ENCODE measurements at regions not wholly inside any gene's neighbourhood (a gene's known extent, or its start where the extent isn't known, plus 50 kb on each side); places are given as distances from the start of the nearest gene placed in this dataset.

DNA sequence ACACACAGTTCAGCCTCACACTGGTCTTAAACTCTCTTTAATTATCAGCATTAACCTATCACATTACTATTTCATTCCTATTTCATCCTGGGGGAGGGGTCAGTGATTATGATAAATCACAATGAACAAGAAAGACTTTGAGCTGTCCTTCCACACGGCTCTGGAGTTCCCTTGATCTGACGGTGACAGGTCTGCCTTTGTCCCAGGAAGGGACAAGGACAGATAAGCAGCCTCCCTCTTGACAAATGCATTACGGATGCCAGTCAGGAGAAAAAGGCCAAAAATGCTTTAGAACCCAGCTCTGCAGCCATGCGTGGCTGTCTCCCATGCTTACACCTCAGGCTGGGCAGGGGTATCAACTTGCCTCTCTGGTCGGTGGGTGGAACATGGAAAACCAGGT, 281.7 kb downstream of the BCL11A start:
- DNase-seq, result no peak
- Mint-ChIP-seq H3K4me3 (no peak overlapping the region), H3K36me3 (no peaks in the 10 kb centered on the region), H3K27me3 (peaks cover under 1% of the 10 kb centered on the region), H3K4me1 (ENCODE audit: low read depth) (no peaks in the 10 kb centered on the region), H3K9me3 (peaks cover 3% of the 10 kb centered on the region), H3K27ac (no peak overlapping the region)
- intact Hi-C loops (cut with micrococcal nuclease), result no loop called here
- ChIA-PET CTCF (no interaction called here), POLR2A (no interaction called here)

DNA sequence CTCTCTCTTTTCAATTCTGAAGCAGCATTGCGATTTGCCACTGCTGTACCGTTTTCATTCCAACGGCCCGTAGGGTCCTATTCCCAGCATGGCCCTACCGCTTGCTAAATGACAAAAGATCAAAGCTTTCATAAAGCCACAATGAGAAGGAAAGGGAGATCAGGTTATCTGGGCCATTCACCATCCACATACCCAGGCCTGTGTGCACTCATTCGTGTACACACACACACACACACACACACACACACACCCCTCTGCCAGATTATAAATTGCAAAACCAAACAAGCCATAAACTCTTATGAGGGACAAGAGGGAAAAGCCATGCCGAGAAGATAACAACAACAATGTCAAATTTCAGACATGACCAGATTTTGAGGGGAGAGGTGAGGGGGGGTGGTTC, 282.3 kb downstream of the BCL11A start:
- CTCF ChIA-PET, result no interaction called here
- Mint-ChIP-seq H3K27me3 (peaks cover 1% of the 10 kb centered on the region), H3K9me3 (peaks cover 3% of the 10 kb centered on the region), H3K4me1 (ENCODE audit: low read depth) (no peaks in the 10 kb centered on the region), H3K36me3 (no peaks in the 10 kb centered on the region), H3K27ac (no peak overlapping the region), H3K4me3 (no peak overlapping the region)
- intact Hi-C loops (cut with micrococcal nuclease), result no loop called here
- no peak for DNase-seq
- POLR2A ChIA-PET, result no interaction called here

DNA sequence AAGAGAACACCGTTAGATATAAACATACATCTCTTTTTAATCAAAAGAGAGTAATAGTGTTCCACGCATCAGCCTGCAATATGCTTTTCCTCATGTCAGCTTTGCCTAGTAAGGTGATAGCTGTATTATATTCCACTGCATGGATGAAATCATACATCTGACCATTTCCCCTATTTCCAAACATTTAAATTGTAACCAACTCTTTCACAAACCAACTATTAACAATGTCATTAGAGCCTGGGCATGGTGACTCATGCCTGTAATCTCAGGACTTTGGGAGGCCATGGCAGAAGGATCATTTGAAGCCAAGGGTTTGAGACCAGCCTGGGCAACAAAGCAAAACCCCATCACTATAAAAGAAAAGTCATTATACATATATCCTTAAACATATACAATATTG, 284.8 kb downstream of the BCL11A start:
- intact Hi-C loops (cut with micrococcal nuclease), result no loop called here
- Mint-ChIP-seq H3K4me3 (no peak overlapping the region), H3K27me3 (peaks cover 1% of the 10 kb centered on the region), H3K9me3 (no peaks in the 10 kb centered on the region), H3K36me3 (no peaks in the 10 kb centered on the region), H3K27ac (no peak overlapping the region), H3K4me1 (ENCODE audit: low read depth) (no peaks in the 10 kb centered on the region)
- no peak for DNase-seq
- ChIA-PET POLR2A (no interaction called here), CTCF (no interaction called here)

DNA sequence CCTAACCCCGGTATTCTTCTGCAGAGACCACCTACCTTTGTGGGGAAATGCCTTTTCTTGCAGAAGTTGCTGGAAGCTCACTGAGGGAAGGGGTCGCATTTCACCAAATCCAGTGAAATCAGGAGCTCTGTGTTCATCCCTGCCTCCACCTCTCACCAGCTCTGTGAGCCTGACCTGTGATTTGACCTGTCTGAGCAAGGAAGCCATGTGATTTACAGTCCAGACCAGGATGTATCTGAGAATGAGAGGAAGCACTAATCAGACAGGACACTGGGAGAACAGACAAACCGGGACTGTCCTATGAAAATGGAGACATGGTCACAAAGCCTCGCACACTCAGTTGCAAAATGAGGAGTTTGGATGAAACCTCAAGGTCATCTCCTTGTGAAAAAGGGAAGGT, 285.4 kb downstream of the BCL11A start:
- Mint-ChIP-seq H3K4me1 (ENCODE audit: low read depth) (no peaks in the 10 kb centered on the region), H3K36me3 (no peaks in the 10 kb centered on the region), H3K4me3 (no peak overlapping the region), H3K27ac (no peak overlapping the region), H3K27me3 (peaks cover 1% of the 10 kb centered on the region), H3K9me3 (no peaks in the 10 kb centered on the region)
- POLR2A ChIA-PET, result no interaction called here
- intact Hi-C loops (cut with micrococcal nuclease), result no loop called here
- CTCF ChIA-PET, result no interaction called here
- no peak for DNase-seq

DNA sequence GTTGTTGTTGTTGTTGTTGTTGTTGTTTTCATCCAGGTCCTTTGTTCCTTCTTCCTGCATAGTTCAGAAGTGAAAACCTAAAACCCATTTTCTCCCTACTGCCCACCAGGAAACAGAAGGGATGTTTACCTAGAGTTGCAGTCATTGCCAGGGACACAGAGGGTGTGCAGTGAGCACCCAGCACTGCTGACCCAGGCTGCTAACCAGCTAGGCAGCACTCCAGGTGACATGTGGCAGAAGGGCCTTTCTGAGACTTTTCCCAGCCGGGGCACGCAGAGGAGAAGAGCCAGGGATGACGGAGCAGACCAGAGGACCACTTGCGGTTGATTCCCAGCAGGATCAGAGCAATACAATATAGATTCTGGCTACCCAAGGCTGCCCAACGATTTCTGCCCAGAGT, 286.3 kb downstream of the BCL11A start:
- Mint-ChIP-seq H3K27me3 (peaks cover 1% of the 10 kb centered on the region), H3K36me3 (no peaks in the 10 kb centered on the region), H3K9me3 (no peaks in the 10 kb centered on the region), H3K27ac (no peak overlapping the region), H3K4me3 (no peak overlapping the region), H3K4me1 (ENCODE audit: low read depth) (no peaks in the 10 kb centered on the region)
- DNase-seq, result no peak
- ChIA-PET POLR2A (no interaction called here), CTCF (no interaction called here)
- intact Hi-C loops (cut with micrococcal nuclease), result no loop called here

DNA sequence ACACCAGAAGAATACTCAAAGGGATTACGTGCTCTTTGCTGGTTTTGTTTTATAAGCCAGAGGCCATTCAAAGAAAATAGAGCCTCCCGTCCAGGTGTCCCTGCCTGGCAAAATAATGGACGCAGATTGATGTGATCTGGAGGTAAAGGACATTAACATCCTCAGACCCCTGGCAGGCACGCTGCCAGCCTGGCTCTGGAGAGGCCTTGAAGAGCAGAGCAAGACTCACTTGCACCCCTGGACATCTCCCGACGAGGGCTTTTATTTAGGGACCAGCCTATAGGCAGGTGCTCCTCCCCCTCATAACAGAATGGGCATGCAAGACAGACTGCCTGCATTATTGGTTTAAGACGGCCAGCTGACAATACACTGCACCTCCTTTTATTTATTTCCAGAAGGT, 291.3 kb downstream of the BCL11A start:
- CTCF ChIA-PET, result no interaction called here
- Mint-ChIP-seq H3K9me3 (no peaks in the 10 kb centered on the region), H3K27me3 (peaks cover 1% of the 10 kb centered on the region), H3K4me3 (no peak overlapping the region), H3K36me3 (no peaks in the 10 kb centered on the region), H3K27ac (no peak overlapping the region), H3K4me1 (ENCODE audit: low read depth) (no peaks in the 10 kb centered on the region)
- DNase-seq, result no peak
- intact Hi-C loops (cut with micrococcal nuclease), result no loop called here
- POLR2A ChIA-PET, result no interaction called here

DNA sequence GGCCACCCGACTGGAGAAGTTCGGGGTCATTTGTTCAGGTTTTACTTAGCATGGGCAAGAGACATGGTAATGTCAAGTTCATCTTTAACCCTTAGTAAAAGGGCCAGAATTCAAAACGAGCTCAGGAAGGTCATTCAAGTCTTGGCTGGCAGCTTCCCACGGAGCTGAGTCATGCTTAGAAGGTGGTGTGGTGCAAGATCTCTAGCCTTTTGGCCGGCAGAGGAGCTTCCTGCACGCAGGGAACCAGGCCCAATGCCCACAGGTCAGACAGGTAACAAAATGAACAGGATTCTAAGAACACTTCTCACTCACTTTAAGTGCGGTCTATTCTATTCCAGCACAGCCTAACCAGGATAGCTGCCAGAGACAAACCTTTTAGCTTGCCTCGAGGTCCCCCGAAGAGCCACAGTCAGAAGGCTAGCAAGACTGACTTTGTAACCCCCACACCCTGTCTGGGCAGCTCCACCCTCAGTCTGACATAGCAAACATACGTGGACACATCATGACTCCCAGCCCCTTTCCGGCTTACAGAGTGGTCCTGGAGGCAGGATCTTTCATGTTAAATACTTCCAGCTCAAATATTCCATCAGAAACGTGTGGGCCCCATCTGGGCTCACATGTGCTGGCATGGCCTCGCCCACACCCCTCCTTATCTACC, 292.7 kb downstream of the BCL11A start:
- Mint-ChIP-seq H3K4me1 (ENCODE audit: low read depth) (no peaks in the 10 kb centered on the region), H3K27me3 (no peaks in the 10 kb centered on the region)
- CTCF ChIA-PET, result no interaction called here

DNA sequence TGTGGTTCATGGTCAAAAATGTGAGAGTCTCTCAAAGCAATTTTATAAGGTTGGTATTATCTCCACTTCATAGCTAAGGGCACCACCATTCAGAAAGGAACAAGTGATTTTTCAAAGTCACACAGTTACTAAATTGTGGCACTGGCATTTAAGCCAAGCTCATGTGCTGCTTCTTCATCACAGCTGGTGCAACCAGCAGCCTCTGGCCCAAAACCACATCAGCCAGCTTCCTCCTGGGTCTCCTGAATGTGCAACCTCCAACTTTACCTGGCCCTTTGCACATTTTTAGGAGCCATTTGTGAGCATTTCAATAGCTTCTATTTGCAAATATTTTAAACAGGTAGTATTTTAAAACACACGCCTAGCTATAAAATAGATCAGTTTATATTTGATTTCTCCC, 293.7 kb downstream of the BCL11A start:
- Mint-ChIP-seq H3K27me3 (no peaks in the 10 kb centered on the region), H3K4me3 (no peak overlapping the region), H3K27ac (no peak overlapping the region), H3K4me1 (ENCODE audit: low read depth) (no peaks in the 10 kb centered on the region), H3K36me3 (no peaks in the 10 kb centered on the region), H3K9me3 (no peaks in the 10 kb centered on the region)
- POLR2A ChIA-PET, result interaction anchor here (0.6 kb wide), 1 partner anchor 587 kb away, joined by 3 read pairs; no protein-coding TSS in a partner anchor
- intact Hi-C loops (cut with micrococcal nuclease), result no loop called here
- no peak for DNase-seq
- CTCF ChIA-PET, result no interaction called here

More for the DNA sequence above, 292.7 kb downstream of the BCL11A start:
- no peaks in the 10 kb centered on the region for H3K9me3 Mint-ChIP-seq
- no peak for DNase-seq
- intact Hi-C loops (cut with micrococcal nuclease), result no loop called here
- H3K36me3 Mint-ChIP-seq, result no peaks in the 10 kb centered on the region
- no peak overlapping the region for H3K4me3 Mint-ChIP-seq
- H3K27ac Mint-ChIP-seq, result no peak overlapping the region
- POLR2A ChIA-PET, result no interaction called here

DNA sequence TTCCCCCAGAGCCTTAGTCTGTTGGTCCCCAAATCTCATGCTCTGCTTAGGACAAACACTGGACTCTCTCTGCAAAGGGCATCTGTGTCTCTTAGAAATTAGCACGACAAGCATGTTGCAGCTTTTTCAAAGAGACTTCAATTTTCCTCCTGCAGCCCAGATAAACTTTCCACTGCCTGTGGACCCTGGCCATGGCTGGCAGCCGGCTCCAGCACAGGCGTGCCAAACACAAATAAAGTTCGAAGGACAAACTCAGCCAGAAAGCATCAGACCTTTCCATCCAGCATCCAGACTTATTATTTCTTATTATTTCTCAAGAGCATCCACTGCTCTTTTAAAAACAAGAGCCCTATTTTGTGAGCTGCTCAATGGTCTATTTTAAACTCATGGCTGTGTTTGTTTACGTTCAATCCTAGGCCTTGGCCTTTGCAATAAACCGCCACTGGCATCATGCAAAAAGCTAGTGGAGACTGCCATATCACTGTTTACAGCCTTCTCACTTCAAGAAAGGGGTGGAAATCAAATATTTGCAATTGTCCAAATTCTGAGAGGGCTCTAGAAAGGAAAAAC, 300.8 kb downstream of the BCL11A start:
- H3K27me3 Mint-ChIP-seq, result no peaks in the 10 kb centered on the region
- no peaks in the 10 kb centered on the region for H3K4me1 Mint-ChIP-seq (ENCODE audit: low read depth)
- no peak for DNase-seq
- H3K9me3 Mint-ChIP-seq, result no peaks in the 10 kb centered on the region
- no peak overlapping the region for H3K4me3 Mint-ChIP-seq
- CTCF ChIA-PET, result no interaction called here
- no peaks in the 10 kb centered on the region for H3K36me3 Mint-ChIP-seq
- POLR2A ChIA-PET, result no interaction called here
- intact Hi-C loops (cut with micrococcal nuclease), result no loop called here
- no peak overlapping the region for H3K27ac Mint-ChIP-seq

DNA sequence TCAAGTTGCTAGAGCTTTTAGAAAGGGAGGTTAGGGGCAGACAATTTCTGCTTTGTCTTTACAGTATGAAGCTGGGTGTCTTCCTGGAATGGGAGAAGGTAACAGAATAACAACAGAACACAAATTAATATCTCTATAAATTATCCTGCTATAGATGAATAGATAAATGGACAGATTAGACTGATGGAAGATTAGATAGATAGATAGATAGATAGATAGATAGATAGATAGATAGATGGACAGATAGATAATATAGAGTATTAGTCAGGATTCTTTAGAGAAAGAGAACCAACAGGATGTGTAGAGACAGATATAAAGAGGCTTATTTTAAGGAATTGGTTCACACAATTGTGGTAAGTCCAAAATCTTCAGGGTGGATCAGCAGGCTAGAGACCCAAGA, 302.2 kb downstream of the BCL11A start:
- intact Hi-C loops (cut with micrococcal nuclease), result no loop called here
- Mint-ChIP-seq H3K4me1 (ENCODE audit: low read depth) (no peaks in the 10 kb centered on the region), H3K9me3 (no peaks in the 10 kb centered on the region), H3K36me3 (no peaks in the 10 kb centered on the region), H3K27me3 (no peaks in the 10 kb centered on the region), H3K4me3 (no peak overlapping the region), H3K27ac (no peak overlapping the region)
- DNase-seq, result no peak
- ChIA-PET POLR2A (no interaction called here), CTCF (no interaction called here)

DNA sequence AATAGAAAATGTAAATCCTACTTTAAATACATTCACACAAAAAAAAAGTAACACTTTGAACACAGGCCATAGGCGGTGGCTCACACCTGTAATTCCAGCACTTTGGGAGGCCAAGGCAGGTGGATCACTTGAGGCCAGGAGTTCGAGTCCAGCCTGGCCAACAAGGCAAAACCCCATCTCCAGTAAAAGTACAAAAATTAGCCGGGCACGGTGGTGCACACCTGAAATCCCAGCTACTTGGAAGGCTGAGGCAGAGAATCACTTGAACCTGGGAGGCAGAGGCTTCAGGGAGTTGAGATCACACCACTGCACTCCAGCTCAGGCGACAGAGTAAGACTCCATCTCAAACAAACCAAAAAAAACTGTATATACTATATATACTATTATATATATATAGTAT, 303.6 kb downstream of the BCL11A start:
- no peak for DNase-seq
- Mint-ChIP-seq H3K9me3 (no peaks in the 10 kb centered on the region), H3K27ac (no peak overlapping the region), H3K4me3 (no peak overlapping the region), H3K36me3 (no peaks in the 10 kb centered on the region), H3K27me3 (no peaks in the 10 kb centered on the region), H3K4me1 (ENCODE audit: low read depth) (no peaks in the 10 kb centered on the region)
- ChIA-PET POLR2A (no interaction called here), CTCF (no interaction called here)
- intact Hi-C loops (cut with micrococcal nuclease), result no loop called here

DNA sequence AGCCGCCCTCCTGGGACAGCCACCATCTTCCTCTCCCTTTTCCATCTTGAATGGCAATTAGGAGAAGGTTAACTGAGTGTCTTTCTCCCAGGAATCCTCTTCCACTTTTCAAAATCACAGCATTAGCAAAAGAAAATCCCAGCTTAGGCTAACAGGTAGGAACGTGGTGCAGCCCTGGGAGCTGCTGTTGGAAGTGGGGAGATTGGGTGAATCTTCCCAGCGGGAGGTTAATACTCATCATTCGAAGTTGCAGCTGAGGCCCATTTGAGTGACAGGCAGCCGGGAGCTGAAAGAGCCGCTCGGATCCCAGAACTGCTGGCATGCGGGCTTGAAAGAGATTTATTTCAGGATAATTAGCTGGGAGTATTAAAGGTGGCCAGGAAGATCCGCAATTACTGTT, 306.0 kb downstream of the BCL11A start:
- DNase-seq, result no peak
- POLR2A ChIA-PET, result no interaction called here
- no peaks in the 10 kb centered on the region for H3K4me1 Mint-ChIP-seq (ENCODE audit: low read depth)
- no peaks in the 10 kb centered on the region for H3K36me3 Mint-ChIP-seq
- no peak overlapping the region for H3K27ac Mint-ChIP-seq
- H3K4me3 Mint-ChIP-seq, result no peak overlapping the region
- intact Hi-C loops (cut with micrococcal nuclease), result no loop called here
- CTCF ChIA-PET, result no interaction called here
- H3K9me3 Mint-ChIP-seq, result no peaks in the 10 kb centered on the region
- no peaks in the 10 kb centered on the region for H3K27me3 Mint-ChIP-seq

DNA sequence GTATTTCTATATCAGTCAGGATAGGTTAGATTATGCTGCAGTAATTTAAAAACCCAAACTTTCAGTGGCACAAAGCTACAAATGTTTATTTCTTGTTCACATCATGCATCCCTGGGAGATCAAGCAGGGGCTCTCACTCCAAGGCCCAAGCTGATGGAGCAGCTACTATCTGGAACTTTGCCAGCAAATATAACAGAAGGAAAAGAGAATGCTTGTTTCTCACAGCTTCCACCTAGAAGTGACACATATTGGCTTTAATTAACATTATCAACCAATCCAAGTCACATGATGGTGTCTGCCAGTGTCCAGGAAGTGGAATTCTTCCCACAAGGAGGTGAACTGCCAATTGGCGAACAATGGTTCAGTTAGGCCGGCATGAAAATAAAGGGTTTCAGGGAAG, 306.9 kb downstream of the BCL11A start:
- H3K9me3 Mint-ChIP-seq, result no peaks in the 10 kb centered on the region
- H3K36me3 Mint-ChIP-seq, result no peaks in the 10 kb centered on the region
- CTCF ChIA-PET, result no interaction called here
- intact Hi-C loops (cut with micrococcal nuclease), result no loop called here
- H3K27ac Mint-ChIP-seq, result no peak overlapping the region
- H3K4me3 Mint-ChIP-seq, result no peak overlapping the region
- H3K4me1 Mint-ChIP-seq (ENCODE audit: low read depth), result no peaks in the 10 kb centered on the region
- H3K27me3 Mint-ChIP-seq, result no peaks in the 10 kb centered on the region
- DNase-seq, result no peak
- POLR2A ChIA-PET, result no interaction called here
